Renal cortical epithelial cell (primary cell): ENCODE measurements at regions not wholly inside any gene's neighbourhood (a gene's known extent, or its start where the extent isn't known, plus 50 kb on each side); places are given as distances from the start of the nearest gene placed in this dataset.
A peak's percentile ranks its signal among the peaks of the same experiment; 100 is the strongest.

Experiments
- DNase-seq: peaks from one replicate; pipeline ENCODE4 v3.0.0-alpha.2; 2011; ENCODE audit warnings: low read depth

DNA sequence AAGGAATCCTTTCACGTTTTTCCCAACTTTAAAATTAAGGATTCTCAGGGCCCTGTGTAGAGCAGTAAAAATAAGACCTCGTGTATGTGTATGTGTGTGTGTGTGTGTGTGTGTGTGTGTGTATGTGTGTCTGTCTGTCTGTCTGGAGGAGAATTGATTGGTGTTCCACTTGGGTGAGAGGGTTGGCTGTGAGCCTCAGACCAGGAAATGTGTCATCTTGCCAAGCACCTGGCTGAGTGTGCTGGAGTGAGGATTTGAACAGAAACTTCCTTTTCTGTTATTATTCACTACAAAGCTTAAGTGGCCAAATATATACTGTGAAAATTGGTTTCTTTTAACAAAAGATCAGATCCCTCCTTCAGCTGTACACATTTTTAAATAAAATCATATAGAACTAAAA, 103.6 kb upstream of the NUDT6 start:
- DNase-seq = peak; percentile 91

DNA sequence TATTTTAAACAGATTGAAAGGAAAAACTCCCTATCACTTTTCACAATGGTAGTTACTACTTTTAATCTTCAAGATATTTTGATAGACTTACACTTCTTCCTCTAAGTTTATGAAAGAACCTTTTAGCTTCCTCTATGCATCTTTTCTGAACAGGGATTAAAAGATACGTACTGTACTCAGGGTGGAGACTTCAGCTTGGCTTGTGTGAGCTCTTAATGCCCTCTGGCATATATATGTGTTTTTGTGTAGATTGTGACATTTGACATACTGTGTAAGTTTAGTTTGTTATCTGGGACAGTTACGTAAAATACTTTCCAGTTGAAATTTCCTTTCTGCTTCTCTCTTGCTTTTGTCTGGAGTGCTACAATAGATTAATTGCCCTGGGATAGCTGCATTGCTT, 109.3 kb upstream of the NUDT6 start:
- DNase-seq = no peak

DNA sequence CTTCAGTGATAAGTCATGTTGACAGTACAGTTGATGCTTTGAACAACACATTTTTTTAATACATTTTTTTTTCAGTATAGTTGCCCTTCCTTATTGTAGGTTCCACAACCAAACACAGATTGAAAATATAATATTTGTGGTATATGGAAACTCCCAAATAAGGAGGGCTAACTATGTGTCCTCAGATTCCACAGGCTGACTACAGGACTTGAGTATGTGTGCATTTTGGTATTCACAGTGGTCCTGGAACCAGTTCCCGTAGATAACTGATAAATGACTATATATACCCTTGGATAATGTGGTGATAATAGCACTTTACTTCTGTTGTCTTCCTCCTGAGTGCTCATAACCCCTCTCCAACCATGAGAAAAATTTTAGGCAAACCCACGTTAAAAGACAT, 111.6 kb upstream of the NUDT6 start:
- no peak for DNase-seq

DNA sequence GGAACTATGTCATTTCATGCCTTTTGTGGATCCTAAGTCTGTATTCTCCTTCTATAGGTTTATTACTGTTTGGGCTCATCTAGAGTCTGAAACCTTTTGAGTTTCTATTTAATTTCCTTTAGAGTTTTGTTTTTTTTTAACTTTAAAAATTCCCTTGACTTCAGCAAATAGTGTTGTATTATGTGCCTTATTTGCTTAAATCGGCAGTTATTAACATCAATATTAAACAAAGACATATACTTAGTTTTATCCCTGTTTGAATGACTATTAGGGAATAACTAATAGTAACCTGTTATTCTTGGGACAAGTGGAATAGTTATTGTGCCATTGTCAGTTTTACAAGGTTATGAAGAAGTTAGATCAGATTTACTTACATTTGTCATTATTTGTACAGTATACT, 112.8 kb upstream of the NUDT6 start:
- no peak for DNase-seq

DNA sequence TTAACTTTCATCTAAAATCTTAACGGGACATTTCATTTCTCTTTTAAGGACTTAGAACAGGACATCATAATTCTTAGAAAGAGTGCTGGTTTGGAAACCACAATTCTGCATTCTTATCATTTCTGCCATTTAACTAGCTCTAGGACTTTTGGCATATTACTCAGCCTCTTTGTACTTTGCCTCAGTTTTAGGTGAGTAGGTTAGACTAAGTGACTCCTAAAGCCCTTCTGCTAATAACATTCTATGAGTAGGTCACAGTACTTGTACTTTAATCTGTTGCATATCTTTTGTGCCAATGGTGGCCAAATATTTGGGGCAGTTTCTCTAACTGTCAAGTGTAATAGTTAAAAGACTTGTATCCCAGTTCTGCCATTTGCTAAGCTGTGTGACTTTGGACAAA, 115.4 kb upstream of the NUDT6 start:
- peak; percentile 74 for DNase-seq

DNA sequence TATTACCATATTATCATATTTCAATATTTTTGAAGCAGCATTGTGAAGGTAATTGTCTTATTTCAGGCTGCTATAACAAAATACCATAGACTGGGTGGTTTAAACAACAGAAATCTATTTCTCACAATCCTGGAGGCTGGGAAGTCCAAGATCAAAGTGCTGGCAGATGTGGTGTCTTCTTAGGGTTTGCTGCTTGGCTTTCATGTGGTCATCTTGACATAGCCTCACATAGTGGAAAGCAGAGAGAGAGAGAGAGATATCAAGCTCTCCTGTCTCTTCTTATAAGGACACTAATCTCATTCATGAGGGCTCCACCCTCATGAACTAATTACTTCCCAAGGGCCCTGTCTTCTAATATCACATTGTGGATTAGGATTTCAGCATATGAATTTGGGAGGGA, 119.7 kb upstream of the NUDT6 start:
- no peak for DNase-seq

DNA sequence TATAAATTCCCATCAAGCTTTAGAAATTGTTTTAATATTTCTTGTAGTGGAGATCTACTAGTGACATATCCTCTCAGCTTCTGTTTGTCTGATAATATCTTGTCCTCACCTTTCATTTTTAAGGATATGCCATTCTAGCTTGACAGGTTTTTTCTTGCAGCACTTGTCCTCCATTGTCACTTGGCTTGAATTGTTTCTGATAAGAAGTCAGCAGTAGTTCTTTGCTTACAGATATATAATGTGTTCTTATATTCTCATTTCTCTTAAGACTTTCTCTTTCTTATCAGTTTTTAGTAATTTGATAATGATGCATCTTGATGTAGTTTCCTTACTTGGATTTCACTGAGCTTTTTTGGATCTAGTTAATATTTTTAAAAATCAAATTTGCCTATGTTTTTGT, 120.6 kb upstream of the NUDT6 start:
- DNase-seq = no peak

DNA sequence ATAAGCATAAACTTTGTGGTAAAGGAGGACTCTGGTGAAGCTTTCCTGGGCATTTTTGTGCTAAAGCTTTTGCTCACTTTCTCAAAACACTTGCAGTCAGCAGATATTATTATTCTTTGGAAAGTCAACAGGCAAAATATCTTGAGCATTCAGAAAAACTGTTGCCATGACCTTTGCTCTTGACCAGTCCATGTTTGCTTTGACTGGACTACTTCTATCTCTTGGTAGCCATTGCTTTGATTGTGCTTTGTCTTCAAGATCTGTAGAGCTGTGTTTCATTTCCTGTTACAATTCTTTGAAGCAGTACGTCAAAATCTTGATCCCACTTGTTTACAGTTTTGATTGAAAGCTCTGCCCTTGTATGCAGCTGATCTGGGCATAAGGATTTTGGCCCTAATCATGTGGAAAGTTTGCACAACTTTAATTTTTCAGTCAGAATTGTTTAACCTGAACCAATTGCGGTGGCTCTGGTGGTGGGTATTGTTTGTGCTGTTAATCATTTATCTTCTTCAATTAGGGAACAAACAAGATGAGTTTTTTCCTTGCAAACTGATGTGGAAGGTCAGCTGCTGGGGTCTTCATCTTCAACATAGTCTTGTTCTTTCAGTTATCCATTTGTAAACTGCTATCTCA, 121.5 kb upstream of the NUDT6 start:
- DNase-seq = peak; percentile 14

DNA sequence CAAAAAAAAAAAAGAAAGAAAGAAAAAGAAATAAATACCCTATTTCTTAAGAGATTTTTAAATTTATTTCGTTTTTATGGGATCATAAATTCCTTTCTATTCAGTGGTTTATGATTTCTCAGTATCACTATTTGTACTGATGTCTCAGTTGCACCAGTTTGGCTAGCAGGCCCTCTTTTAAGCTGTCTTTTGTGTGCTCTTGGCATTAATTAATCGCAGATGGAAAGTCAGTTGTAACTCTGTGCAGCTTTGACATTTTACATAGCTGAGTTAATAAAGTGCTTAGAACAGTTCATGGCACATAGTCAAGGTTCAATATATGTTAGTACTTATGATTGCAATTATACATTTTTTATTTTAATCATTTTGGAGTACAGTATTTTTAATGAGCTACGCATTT, 123.7 kb upstream of the NUDT6 start:
- no peak for DNase-seq

DNA sequence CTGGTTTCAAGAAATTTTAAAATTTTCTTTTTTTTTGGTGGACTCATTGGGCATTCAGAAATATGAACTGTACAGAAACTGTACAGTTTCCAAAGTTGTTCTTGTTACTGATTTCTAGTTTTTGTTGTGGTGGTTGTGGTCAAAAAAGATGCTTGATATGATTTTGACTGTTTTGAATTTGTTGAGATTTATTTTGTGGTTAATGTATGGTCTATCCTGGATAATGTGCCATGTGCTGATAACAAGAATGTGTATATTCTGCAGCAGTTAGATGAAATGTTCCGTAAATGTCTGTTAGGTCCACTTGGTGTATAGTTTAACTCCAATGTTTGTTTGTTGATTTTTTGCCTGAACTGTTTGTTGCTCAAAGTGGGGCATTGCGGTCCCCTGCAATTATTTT, 127.6 kb upstream of the NUDT6 start:
- DNase-seq = no peak

DNA sequence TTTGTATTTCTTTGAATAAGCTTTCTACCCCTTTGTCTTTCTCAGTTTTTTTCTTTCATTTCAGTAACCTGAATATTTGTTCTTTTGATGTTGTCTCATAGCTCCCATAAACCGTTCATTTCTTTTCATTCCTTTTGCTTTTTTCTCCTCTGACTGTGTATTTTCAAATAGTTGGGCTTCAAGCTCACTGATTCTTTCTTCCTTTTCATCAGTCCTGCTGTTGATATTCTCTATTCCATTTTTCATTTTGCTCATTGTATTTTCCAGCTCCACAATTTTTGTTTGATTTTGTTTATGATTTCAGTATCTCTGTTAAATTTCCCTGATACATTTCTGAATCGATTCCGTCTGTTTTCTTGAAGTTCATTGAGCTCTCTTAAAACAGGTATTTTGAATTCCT, 129.6 kb upstream of the NUDT6 start:
- DNase-seq = no peak

DNA sequence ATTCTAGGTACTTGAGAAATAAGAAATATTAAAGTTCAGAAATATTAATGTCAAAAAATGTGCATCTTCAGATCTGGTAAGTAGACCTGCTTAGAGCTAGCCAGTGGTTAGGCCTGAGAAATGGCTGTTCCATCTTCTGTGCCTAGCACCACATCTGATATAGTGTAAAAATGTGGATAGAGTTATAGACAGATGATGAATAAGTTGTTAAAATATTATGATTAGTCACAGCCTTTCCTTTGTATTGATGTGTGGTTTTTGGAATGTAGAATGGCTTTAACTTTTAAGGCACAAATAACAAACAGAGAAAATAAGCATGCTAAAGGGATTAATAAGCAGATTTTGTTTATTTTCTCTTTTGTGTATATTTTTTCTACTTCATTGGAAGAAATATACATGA, 133.5 kb upstream of the NUDT6 start:
- DNase-seq = no peak

DNA sequence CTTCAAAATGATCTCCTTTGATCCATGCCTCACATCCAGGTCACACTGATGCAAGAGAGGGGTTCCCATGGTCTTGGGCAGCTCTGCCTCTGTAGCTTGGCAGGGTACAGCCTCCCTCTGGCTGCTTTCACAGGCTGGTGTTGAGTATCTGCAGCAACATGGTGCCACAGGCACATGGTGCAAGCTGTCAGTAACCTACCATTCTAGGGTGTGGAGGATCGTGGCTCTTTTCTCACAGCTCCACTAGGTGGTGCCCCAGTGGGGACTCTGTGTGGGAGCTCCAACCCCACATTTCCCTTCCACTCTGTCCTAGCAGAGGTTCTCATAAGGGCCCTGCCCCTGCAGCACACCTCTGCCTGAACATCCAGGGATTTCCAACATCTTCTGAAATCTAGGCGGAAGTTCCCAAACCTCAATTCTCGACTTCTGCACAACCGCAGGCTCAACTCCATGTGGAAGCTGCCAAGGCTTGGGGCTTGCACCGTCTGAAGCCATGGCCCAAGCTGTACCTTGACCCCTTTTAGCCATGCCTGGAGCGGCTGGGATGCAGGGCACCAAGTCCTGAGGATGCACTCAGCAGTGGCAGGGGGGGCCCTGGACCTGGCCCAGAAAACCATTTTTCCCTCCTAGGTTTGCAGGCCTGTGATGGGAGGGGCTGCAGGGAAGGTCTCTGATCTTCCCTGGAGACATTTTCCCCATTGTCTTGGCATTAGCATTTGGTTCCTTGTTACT, 137.8 kb upstream of the NUDT6 start:
- no peak for DNase-seq

DNA sequence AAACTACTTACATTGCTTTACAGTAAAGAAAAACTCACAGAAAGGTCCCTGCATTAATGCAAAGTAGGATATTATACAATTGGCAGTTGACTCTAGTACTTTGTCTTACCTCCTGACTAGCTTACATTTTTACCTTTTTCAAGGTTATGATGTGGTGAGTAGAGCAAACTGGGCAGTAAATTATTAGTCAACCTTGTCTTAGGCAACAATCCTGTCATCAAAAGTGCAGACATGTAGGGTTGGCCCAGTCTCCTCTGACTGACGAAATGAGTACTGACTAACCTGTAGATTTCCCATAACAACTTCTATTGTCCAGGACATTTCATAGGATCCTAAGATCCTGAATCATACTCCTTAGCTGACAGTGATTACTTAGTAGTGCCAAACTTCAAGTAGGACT, 142.0 kb upstream of the NUDT6 start:
- peak; percentile 99 for DNase-seq

DNA sequence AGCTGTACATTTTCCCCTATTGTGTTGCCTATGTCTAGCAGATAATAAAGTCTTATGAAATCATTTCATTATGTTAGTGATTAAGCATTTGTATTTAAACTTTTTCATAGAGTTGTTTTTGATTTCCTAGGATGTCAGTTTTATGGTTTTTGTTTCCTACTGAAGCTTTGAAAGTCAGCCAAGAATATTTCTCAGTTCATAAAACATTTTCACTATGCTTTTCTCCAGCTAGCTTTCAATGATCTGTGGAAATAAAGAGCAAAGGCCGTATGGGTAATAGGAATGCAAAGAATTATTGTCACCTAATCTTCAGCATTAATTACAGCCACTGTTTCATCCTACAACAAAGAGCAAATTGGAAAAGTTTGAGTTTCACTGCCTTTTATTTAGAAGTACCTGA, 145.7 kb upstream of the NUDT6 start:
- DNase-seq = no peak

DNA sequence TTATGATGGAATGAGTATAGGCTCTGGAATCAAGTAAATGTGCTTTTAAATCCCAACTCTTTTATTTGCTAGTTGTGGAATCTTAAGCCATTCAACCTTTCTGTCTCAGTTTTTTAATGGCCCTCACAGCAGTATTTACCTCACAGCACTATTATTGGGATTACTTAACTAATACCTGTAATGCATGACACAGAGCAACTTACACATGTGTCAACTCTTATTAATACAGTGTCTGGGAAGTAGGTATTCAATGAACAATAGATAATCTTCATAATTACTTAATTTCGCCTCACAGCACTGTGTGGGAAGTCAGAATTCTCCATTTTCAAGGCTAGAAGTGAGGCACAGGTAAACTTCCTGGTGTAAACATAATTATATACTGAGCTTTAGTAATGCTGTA, 149.7 kb upstream of the NUDT6 start:
- DNase-seq = no peak

DNA sequence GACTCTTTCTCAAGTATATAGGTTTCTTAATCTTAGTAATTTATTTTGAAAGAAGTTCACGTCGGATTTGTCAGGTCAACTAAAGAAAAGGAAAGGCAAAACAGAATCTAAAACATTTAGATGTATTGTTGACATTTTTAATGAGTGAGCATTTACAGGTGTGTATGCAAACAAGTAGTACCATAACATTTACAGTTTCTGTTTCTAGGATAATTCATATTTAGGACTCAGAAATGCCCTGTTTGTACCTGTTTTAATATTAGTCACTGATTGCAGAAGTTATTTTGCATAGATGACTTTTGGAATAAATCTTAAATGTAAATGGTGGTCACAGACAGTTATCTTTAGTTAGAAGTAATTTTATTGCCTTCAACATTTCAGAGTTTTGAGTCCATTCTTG, 151.3 kb upstream of the NUDT6 start:
- no peak for DNase-seq

DNA sequence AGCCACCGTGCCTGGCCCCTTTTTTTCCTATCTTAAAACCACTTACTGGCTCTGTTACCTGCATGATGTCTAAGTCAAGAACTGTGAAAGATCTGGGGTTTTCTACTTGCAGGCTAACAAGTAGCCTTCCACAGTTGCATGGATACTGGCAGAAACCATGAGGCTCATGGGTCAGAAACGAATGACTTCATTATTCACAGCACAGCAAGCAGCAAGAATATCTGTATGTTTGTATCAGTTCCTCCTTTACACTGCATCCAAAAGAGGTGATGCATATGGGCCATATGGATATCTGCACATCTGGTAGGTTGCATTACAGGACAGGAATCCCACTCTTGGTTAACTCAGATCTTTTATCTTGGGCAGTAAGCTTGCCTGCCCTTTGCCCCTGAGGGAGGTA, 154.9 kb upstream of the NUDT6 start:
- no peak for DNase-seq

DNA sequence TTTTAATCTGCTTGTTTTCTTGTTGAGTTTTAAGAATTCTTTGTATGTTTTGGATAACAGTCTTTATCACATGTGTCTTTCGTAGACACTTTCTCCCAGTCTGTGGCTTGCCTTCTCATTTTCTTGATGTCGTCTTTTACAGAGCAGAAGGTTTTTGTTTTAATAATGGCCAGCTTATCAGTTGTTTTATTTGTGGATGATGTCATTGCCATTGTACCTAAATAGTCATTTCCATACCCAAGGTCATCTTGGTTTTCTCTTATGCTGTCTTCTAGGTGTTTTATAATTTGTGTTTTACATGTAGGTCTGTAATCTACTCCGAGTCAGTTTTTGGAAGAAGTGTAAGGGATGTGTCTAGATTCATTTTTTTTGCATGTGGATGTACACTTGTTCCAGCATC, 159.6 kb upstream of the NUDT6 start:
- no peak for DNase-seq

DNA sequence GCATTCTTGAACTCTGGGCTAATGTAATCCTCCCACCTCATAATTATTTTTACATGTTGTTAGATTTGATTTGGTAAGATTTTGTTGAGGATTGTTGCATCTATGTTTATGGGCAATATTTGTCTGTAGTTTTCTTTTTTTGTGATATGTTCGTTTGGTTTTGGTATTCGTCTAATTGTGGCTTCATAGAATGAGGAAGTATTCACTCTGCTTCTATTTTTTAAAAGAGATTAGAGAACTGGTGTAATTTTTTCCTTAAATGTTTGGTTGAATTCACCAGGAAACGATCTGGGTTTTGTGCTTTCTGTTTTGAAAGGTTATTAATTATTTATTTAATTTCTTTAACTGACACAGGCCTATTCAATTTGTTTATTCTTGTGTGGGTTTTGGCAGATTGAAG, 161.2 kb upstream of the NUDT6 start:
- DNase-seq = no peak

DNA sequence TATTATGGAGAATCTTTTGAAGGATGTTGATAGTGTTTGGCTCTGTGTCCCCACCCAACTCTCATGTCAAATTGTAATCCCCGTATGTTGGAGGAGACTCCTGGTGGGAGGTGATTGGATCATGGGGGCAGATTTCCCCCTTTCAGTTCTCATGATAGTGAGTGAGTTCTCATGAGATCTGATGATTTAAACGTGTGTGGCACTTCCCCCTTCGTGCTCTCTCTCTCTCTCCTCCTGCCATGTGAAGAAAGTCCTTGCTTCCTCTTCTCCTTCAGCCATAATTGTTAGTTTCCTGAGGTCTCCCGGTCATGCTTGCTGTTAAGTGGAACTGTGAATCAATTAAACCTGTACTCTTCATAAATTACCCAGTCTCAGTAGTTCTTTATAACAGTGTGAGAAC, 166.1 kb upstream of the NUDT6 start:
- no peak for DNase-seq

DNA sequence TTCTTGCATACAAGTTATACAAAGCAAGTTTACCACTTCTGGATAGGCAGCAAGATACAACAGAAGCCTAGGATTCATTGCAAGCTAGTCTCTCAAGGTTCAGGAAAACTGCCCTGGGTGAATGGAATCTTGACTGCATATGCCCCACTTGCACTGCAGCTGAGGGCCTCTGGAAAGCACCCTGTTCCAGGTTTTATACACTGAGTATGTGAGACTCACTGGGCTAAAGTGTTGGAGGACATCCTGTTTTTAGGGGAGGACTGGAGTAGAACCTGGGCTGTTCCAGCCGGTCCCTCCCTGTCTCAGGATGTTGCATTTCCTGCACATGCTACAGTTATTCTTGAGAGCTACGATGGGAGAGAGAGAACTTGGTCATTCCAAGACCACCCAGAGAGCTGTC, 168.5 kb upstream of the NUDT6 start:
- DNase-seq = no peak

DNA sequence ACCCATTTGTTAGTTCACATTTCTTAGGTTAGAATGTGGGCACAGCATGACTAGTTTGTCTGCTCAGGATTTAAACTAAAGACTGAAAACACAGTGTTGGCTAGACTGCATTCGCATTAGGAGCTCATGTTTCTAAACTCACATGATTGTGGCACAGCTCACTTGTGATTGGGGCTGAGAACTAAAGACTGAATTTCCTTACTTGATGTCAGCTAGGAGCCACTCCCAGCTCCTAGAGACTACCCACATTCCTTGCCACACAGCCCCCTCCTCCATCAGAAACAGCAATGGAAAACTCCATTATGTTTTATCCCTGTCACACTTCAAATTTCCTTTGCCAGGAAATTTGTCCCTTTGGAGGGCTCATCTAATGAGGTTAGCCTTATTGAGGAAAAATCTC, 170.2 kb upstream of the NUDT6 start:
- DNase-seq = no peak

DNA sequence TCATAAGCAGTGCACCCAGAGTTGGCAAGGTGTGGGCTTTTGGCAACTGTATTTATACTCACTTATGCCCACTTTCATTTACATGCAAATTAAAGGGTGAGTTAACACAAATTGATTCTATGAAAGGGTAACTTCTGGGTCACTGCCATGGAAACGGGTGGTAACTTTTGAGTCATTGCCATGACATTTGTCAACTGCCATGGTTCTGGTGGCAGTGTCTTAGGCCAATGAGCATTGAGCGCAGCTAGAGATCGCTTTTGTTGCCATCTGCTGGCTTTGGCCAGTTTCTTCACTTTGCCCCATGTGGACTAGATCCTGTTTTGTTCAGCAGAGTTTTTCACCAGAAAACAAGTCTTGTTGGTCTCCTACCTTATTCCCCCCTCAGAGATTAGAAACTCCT, 170.8 kb upstream of the NUDT6 start:
- DNase-seq = no peak
